Astrocyte (in vitro differentiated cells and primary cell): ENCODE measurements at regions not wholly inside any gene's neighbourhood (a gene's known extent, or its start where the extent isn't known, plus 50 kb on each side); places are given as distances from the start of the nearest gene placed in this dataset.

Source experiments
- DNase-seq: peaks from one replicate; pipeline ENCODE4 v3.0.0-alpha.2; 2010; ENCODE audit warnings: low read depth
- FAIRE-seq: peaks from 2 replicates; lab custom pipeline; 2011; peaks lifted over from hg19 to GRCh38; lab: Jason Lieb, UNC
- H2AFZ ChIP-seq: 2 replicates; pipeline ENCODE4 v1.6.0; 2012; ENCODE audit warnings: low read depth, low read length, inconsistent platforms
- H3K27ac ChIP-seq: 2 replicates; pipeline ENCODE4 v1.5.1; 2011; ENCODE audit warnings: low read depth, low read length, inconsistent platforms
- H3K27me3 ChIP-seq: 2 replicates; pipeline ENCODE4 v1.6.0; 2011; ENCODE audit warnings: low read length, inconsistent platforms; ENCODE audit not compliant: insufficient read depth
- H3K36me3 ChIP-seq: 2 replicates; pipeline ENCODE4 v1.5.1; 2011; ENCODE audit warnings: low read length, inconsistent platforms; ENCODE audit not compliant: insufficient read depth
- H3K4me1 ChIP-seq: 2 replicates; pipeline ENCODE4 v1.5.1; 2011; ENCODE audit warnings: low read length, inconsistent platforms; ENCODE audit not compliant: insufficient read depth
- H3K4me2 ChIP-seq: 2 replicates; pipeline ENCODE4 v1.6.0; 2012; ENCODE audit warnings: low read length, inconsistent platforms
- H3K4me3 ChIP-seq: 2 replicates; pipeline ENCODE4 v1.5.1; 2011; ENCODE audit warnings: low read depth, mild to moderate bottlenecking, low read length, inconsistent platforms; ENCODE audit not compliant: insufficient read depth
- H3K79me2 ChIP-seq: 2 replicates; pipeline ENCODE4 v1.6.0; 2012; ENCODE audit warnings: mild to moderate bottlenecking, low read length, inconsistent platforms; ENCODE audit not compliant: insufficient read depth
- H3K9ac ChIP-seq: 2 replicates; pipeline ENCODE4 v1.6.0; 2012; ENCODE audit warnings: mild to moderate bottlenecking, low read length, inconsistent platforms
- H3K9me3 ChIP-seq: 2 replicates; pipeline ENCODE4 v1.5.1; 2012; ENCODE audit warnings: low read depth, mild to moderate bottlenecking, low read length, inconsistent platforms; ENCODE audit not compliant: insufficient read depth
- H4K20me1 ChIP-seq: 2 replicates; pipeline ENCODE4 v1.6.0; 2012; ENCODE audit warnings: low read length, inconsistent platforms; ENCODE audit not compliant: insufficient read depth
- H3K27ac Mint-ChIP-seq: one replicate; pipeline ENCODE4 v1.8.0; 2021; ENCODE audit warnings: mild to moderate bottlenecking, mixed read lengths; ENCODE audit not compliant: unreplicated experiment
- H3K27me3 Mint-ChIP-seq: one replicate; pipeline ENCODE4 v1.8.0; 2021; ENCODE audit warnings: low read depth, mixed read lengths; ENCODE audit not compliant: unreplicated experiment
- H3K36me3 Mint-ChIP-seq: one replicate; pipeline ENCODE4 v1.8.0; 2021; ENCODE audit warnings: low read depth, mixed read lengths; ENCODE audit not compliant: unreplicated experiment
- H3K4me1 Mint-ChIP-seq: one replicate; pipeline ENCODE4 v1.8.0; 2021; ENCODE audit warnings: low read depth, mixed read lengths; ENCODE audit not compliant: unreplicated experiment
- H3K4me3 Mint-ChIP-seq: one replicate; pipeline ENCODE4 v1.8.0; 2021; ENCODE audit warnings: mild to moderate bottlenecking, moderate library complexity, mixed read lengths; ENCODE audit not compliant: unreplicated experiment
- H3K9me3 Mint-ChIP-seq: one replicate; pipeline ENCODE4 v1.8.0; 2021; ENCODE audit warnings: mild to moderate bottlenecking, mixed read lengths; ENCODE audit not compliant: unreplicated experiment
- EZH2 ChIP-seq: IDR thresholded peaks from 2 replicates; pipeline ENCODE4 v1.6.1; 2012; ENCODE audit warnings: mild to moderate bottlenecking, low read length, inconsistent platforms; ENCODE audit not compliant: insufficient read depth
- TF ChIP-seq, protein P1 (sequence below): IDR thresholded peaks from 2 replicates; pipeline ENCODE4 v1.5.1; 2011; ENCODE audit warnings: low read depth, mild to moderate bottlenecking, inconsistent platforms, low read length, moderate library complexity; ENCODE audit not compliant: insufficient read depth

DNA sequence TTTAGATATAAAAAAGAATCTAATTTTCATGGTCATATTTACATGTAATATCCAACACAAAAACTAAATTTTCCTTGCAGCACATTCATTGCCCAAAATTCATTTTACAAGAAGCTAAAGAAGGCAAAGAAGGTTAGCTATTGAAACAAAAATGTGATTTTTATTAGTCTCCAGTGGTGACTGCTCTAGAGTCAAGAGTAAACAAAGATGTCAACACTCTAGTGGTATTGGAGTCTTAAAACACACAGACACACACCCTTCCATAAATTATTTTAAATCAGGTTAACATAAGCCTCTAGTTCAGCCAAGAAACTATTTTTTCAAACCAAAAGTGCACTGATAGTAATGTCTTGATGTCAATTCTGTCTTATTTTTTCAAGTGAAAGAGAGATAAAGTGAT is 329.2 kb downstream of the ZNF608 start:
- Histone ChIP-seq H3K4me3 (no peak overlapping the region), H3K4me1 (no peaks in the 10 kb centered on the region), H3K9me3 (no peaks in the 10 kb centered on the region), H3K79me2 (no peaks in the 10 kb centered on the region), H4K20me1 (no peaks in the 10 kb centered on the region), H3K9ac (no peak overlapping the region), H3K27me3 (peaks cover 2% of the 10 kb centered on the region), H2AFZ (no peak overlapping the region), H3K36me3 (no peaks in the 10 kb centered on the region), H3K4me2 (no peak overlapping the region), H3K27ac (no peak overlapping the region)
- FAIRE-seq: no peak
- H3K27ac Mint-ChIP-seq: no peak overlapping the region
- H3K4me3 Mint-ChIP-seq: no peak overlapping the region
- H3K4me1 Mint-ChIP-seq: no peaks in the 10 kb centered on the region
- peaks cover 4% of the 10 kb centered on the region for H3K36me3 Mint-ChIP-seq
- peaks cover 6% of the 10 kb centered on the region for H3K27me3 Mint-ChIP-seq
- no peak for TF ChIP-seq EZH2
- TF ChIP-seq, protein P1, sequence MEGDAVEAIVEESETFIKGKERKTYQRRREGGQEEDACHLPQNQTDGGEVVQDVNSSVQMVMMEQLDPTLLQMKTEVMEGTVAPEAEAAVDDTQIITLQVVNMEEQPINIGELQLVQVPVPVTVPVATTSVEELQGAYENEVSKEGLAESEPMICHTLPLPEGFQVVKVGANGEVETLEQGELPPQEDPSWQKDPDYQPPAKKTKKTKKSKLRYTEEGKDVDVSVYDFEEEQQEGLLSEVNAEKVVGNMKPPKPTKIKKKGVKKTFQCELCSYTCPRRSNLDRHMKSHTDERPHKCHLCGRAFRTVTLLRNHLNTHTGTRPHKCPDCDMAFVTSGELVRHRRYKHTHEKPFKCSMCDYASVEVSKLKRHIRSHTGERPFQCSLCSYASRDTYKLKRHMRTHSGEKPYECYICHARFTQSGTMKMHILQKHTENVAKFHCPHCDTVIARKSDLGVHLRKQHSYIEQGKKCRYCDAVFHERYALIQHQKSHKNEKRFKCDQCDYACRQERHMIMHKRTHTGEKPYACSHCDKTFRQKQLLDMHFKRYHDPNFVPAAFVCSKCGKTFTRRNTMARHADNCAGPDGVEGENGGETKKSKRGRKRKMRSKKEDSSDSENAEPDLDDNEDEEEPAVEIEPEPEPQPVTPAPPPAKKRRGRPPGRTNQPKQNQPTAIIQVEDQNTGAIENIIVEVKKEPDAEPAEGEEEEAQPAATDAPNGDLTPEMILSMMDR: no peak
- no peak for DNase-seq
- peaks cover 11% of the 10 kb centered on the region for H3K9me3 Mint-ChIP-seq

DNA sequence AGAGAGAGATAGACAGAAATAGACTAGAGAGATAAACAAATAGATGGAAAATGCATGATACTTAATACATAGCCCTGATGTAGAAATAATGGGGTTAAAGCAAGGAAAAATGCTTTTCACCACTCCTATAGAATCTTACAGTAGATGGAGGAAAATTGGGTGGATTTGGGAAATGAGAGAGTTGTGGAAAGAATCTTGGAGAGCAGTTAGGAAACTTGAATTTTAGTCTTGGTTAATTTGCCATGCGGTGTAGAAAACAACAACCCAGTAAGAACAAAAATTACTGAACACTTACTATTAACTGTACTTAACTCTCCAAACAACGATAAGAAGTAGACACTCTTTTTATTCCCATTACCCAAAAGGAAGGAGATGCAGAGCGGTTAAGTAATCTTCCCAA is 329.8 kb downstream of the ZNF608 start:
- Histone ChIP-seq H3K4me1 (no peaks in the 10 kb centered on the region), H2AFZ (no peak overlapping the region), H3K9me3 (no peaks in the 10 kb centered on the region), H3K4me3 (no peak overlapping the region), H3K36me3 (no peaks in the 10 kb centered on the region), H3K27me3 (peaks cover 2% of the 10 kb centered on the region), H4K20me1 (no peaks in the 10 kb centered on the region), H3K27ac (no peak overlapping the region), H3K4me2 (no peak overlapping the region), H3K9ac (no peak overlapping the region), H3K79me2 (no peaks in the 10 kb centered on the region)
- Mint-ChIP-seq H3K27me3 (peaks cover 6% of the 10 kb centered on the region), H3K27ac (no peak overlapping the region), H3K36me3 (peaks cover 4% of the 10 kb centered on the region), H3K4me3 (no peak overlapping the region), H3K4me1 (no peaks in the 10 kb centered on the region), H3K9me3 (peaks cover 11% of the 10 kb centered on the region)
- no peak for FAIRE-seq
- DNase-seq: no peak
- TF ChIP-seq, protein P1: no peak
- TF ChIP-seq EZH2: no peak

DNA sequence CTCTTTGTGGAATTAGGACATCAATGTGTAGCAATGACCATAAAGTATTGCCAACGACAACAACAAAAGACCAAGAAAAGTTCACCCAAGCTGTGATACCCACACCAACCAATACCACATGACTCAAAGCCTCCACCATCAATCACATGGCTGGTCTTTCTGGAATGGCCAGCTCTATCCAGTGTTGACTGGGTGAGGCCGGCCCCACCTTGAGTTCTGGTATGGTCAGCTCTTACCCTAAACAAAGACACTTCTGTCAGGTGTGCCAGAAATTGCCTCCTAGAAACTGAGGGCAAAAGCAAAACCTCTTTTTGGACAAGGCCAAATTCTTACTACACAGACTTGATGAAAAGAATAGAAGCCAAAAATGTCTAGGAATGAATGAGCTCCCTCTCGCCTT is 331.5 kb downstream of the ZNF608 start:
- DNase-seq (no peak), FAIRE-seq (no peak)
- Histone ChIP-seq H4K20me1 (no peaks in the 10 kb centered on the region), H3K9me3 (no peaks in the 10 kb centered on the region), H3K4me2 (no peak overlapping the region), H3K9ac (no peak overlapping the region), H3K79me2 (no peaks in the 10 kb centered on the region), H3K4me1 (no peaks in the 10 kb centered on the region), H3K4me3 (no peak overlapping the region), H3K27me3 (peaks cover 2% of the 10 kb centered on the region), H3K27ac (no peak overlapping the region), H2AFZ (no peak overlapping the region), H3K36me3 (no peaks in the 10 kb centered on the region)
- Mint-ChIP-seq H3K4me3 (no peak overlapping the region), H3K4me1 (no peaks in the 10 kb centered on the region), H3K36me3 (peaks cover 4% of the 10 kb centered on the region), H3K27ac (no peak overlapping the region), H3K9me3 (peaks cover 11% of the 10 kb centered on the region), H3K27me3 (peaks cover 6% of the 10 kb centered on the region)
- no peak for TF ChIP-seq EZH2
- TF ChIP-seq, protein P1: no peak
